GM12875 (cell line): ENCODE measurements at regions not wholly inside any gene's neighbourhood (a gene's known extent, or its start where the extent isn't known, plus 50 kb on each side); places are given as distances from the start of the nearest gene placed in this dataset.
"Not testable (repeated sequence)": the region's sequence is repeated elsewhere in the genome, so short reads cannot be mapped to it uniquely, and the experiment has no call there.

ENCODE experiments used
- H3K4me3 ChIP-seq: one replicate; pipeline ENCODE4 v1.5.1; 2011; ENCODE audit warnings: low read depth, low read length, control low read depth
- CTCF ChIP-seq: IDR thresholded peaks from 2 replicates; pipeline ENCODE4 v1.5.1; 2011; ENCODE audit warnings: low read depth, mild to moderate bottlenecking, control low read depth, inconsistent platforms, low read length, moderate library complexity, borderline replicate concordance; ENCODE audit not compliant: insufficient read depth

- TF ChIP-seq CTCF = no peak
- no peak overlapping the region for H3K4me3 ChIP-seq
These were observed 1047.6 kb upstream of the PCDH10 start for GRCh38 chr4:132101526-132101925.

GRCh38 chr4:132108784-132109183 lies 1040.3 kb upstream of the PCDH10 start:
- H3K4me3 ChIP-seq = no peak overlapping the region
- TF ChIP-seq CTCF = no peak

DNA sequence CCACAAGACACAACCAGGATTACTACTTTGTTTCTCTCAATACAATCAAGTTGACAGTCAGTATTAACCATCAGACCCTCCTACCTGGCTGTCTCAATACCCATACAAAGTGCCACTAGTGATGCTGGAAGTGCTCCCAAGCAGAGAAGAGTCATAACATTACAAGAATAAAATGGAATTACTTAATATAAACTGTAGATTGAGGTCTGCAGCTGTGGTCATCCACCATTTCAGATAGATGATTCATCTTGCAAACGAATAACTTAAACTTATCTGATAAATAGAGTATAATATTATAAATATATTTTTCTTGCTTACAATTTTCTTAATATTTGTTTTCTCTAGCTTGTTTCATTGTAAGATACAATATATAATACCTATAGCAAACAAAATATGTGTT lies 1034.2 kb upstream of the PCDH10 start:
- TF ChIP-seq CTCF = no peak

DNA sequence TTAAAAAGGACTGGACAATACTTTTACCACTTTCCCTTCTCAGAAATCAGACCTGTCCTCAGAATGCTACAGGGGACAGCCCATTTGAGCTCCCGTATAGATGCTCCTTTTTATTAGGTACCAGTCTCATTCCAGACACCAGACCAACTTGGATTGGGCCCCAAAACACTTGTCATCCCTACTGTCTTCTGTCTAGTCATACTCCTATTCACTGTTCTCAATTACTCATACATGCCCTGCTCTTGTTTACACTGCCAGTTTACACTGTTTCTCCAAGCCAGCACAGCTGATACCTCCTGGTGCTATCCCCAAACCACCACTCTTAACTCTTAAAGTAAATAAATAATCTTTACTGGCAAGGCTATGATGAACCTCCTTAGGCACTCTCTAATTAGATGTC lies 1026.4 kb upstream of the PCDH10 start:
- not testable (repeated sequence) for H3K4me3 ChIP-seq

More for the DNA sequence above, 1034.2 kb upstream of the PCDH10 start:
- H3K4me3 ChIP-seq = no peak overlapping the region

DNA sequence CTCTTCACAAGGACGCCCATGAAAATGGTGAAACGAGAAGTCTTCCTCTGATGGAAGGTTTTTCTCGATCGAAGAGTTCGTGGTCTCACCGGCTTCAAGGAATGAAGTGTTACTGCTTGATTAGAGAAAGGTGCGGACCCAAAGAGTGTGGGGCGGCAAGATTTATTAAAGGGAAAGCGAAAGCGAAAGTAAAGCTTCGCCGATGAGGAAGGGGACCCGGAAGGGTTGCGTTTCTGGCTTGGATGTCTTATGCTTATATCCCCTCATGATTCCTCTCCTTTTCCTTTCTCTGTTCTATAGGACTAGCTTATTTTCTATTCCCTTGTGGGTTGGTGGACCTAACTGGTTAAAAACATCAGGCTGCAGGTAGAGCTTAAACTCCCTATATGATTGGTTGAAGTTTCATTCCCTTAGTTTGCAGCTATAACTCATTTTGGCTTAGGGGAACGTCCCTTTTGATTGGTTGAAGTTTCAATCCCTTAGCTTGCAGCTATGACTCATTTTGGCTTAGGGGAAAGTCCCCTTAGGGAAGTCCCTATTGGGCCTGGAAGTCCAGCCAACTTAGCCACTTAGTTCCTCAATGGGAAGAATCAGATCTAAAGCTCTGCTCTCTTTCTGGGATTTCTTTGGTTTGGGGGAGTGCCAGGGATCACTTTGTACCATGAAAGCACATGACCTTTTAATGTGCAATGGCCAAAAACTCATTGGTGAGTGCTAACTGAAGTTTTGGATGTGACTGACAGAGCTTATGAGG lies 1025.0 kb upstream of the PCDH10 start:
- no peak for TF ChIP-seq CTCF
- H3K4me3 ChIP-seq = no peak overlapping the region

DNA sequence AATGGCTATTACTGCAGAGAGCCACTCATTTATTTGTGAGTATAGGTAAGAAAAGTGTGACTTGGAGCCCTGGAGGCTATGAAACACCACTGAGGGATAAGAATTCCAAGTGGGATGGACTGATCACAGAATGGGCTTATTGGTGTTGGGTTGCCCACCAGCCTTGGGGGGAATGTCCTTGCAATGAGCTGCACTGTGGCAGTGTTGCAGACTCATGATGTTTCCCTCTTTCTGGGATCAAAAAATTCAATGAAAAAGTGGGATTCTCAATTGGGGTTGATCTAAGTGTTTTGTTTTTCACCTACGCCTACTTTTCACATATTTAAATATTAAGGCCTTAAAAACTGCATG lies 1024.5 kb upstream of the PCDH10 start:
- TF ChIP-seq CTCF = no peak
- no peak overlapping the region for H3K4me3 ChIP-seq

GRCh38 chr4:132125131-132125530 lies 1024.0 kb upstream of the PCDH10 start:
- no peak overlapping the region for H3K4me3 ChIP-seq
- no peak for TF ChIP-seq CTCF
